Vagina (tissue), 2 donors: ENCODE measurements at regions not wholly inside any gene's neighbourhood (a gene's known extent, or its start where the extent isn't known, plus 50 kb on each side); places are given as distances from the start of the nearest gene placed in this dataset.

Source experiments
- DNase-seq, 2 donors: peaks; one replicate each; pipeline ENCODE4 v3.0.0-alpha.2; 2017; ENCODE audit errors: extremely low spot score in 2 of 2
- H3K27ac ChIP-seq: fragments of 200-600 bp; sonication (generic); one replicate; pipeline ENCODE4 v1.5.1; 2019
- H3K27me3 ChIP-seq: fragments of 200-600 bp; sonication (generic); one replicate; pipeline ENCODE4 v1.5.1; 2019
- H3K36me3 ChIP-seq, 2 donors: fragments of 200-600 bp; sonication (generic); one replicate each; pipeline ENCODE4 v1.5.1; 2017 to 2019
- H3K4me1 ChIP-seq: fragments of 200-600 bp; sonication (generic); one replicate; pipeline ENCODE4 v1.5.1; 2019
- H3K4me3 ChIP-seq, 2 donors: fragments of 200-600 bp; sonication (generic); 1 replicate in 1 of 2; 2 replicates in 1 of 2; pipeline ENCODE4 v1.5.1; 2016 to 2019
- H3K9me3 ChIP-seq: fragments of 200-600 bp; sonication (generic); one replicate; pipeline ENCODE4 v1.5.1; 2019
- CTCF ChIP-seq, 3 experiments: fragments of 450-650 bp in 2 of 3; fragments of 200-600 bp in 1 of 3; sonication (generic) in 1 of 3; IDR thresholded peaks; one replicate each; pipeline ENCODE4 v1.5.1; 2017 to 2019; ENCODE audit warnings: antibody characterized with exemption in 3 of 3, mild to moderate bottlenecking in 2 of 3, moderate library complexity in 2 of 3
- POLR2A ChIP-seq, 2 donors: fragments of 450-650 bp; IDR thresholded peaks; one replicate each; pipeline ENCODE4 v1.6.1; 2017; ENCODE audit warnings: antibody characterized with exemption in 2 of 2, mild to moderate bottlenecking in 2 of 2, moderate library complexity in 2 of 2
- POLR2AphosphoS5 ChIP-seq, 2 donors: sonication (generic); formaldehyde crosslinking; IDR thresholded peaks; one replicate each; pipeline ENCODE4 v1.9.0; 2017; ENCODE audit warnings: antibody characterized with exemption in 2 of 2, mild to moderate bottlenecking in 2 of 2, low read depth in 1 of 2; ENCODE audit not compliant: insufficient read depth in 1 of 2
- intact Hi-C: fragments of 100-400 bp; cut with DNase I; formaldehyde crosslinking; loops from one replicate; pipeline ENCODE4 v1.15.1; 2023

- H3K36me3 ChIP-seq, result no peaks in the 10 kb centered on the region
- no peak overlapping the region for H3K27ac ChIP-seq
- no peak for TF ChIP-seq CTCF (IDR thresholded peaks at IDR 0.05)
- TF ChIP-seq POLR2A (IDR thresholded peaks at IDR 0.05), result no peak
- no peak for TF ChIP-seq POLR2AphosphoS5 (IDR thresholded peaks at IDR 0.05; ENCODE audit: insufficient read depth in 1 of 2, low read depth in 1 of 2)
- no peak for DNase-seq
- no peaks in the 10 kb centered on the region for H3K27me3 ChIP-seq
- no peak overlapping the region for H3K4me3 ChIP-seq
- H3K9me3 ChIP-seq, result no peaks in the 10 kb centered on the region
- intact Hi-C loops, result no loop called here
- H3K4me1 ChIP-seq, result no peaks in the 10 kb centered on the region
Measured at GRCh38 chr11:80146232-80146631, 705.4 kb upstream of the TENM4 start.

- Histone ChIP-seq H3K36me3 (no peaks in the 10 kb centered on the region), H3K27me3 (no peaks in the 10 kb centered on the region), H3K9me3 (no peaks in the 10 kb centered on the region), H3K4me1 (no peaks in the 10 kb centered on the region), H3K4me3 (no peak overlapping the region), H3K27ac (no peak overlapping the region)
- no peak for DNase-seq
- no peak for TF ChIP-seq CTCF (IDR thresholded peaks at IDR 0.05)
- TF ChIP-seq POLR2AphosphoS5 (IDR thresholded peaks at IDR 0.05; ENCODE audit: insufficient read depth in 1 of 2, low read depth in 1 of 2), result no peak
- no peak for TF ChIP-seq POLR2A (IDR thresholded peaks at IDR 0.05)
- intact Hi-C loops, result no loop called here
Measured at GRCh38 chr11:80144897-80145594, 704.2 kb upstream of the TENM4 start.

GRCh38 chr11:80136991-80137390 lies 696.2 kb upstream of the TENM4 start:
- H3K4me3 ChIP-seq, result no peak overlapping the region
- no peak for DNase-seq
- H3K27me3 ChIP-seq, result no peaks in the 10 kb centered on the region
- no peaks in the 10 kb centered on the region for H3K4me1 ChIP-seq
- no peaks in the 10 kb centered on the region for H3K36me3 ChIP-seq
- no peaks in the 10 kb centered on the region for H3K9me3 ChIP-seq
- H3K27ac ChIP-seq, result no peak overlapping the region
- intact Hi-C loops, result no loop called here
- TF ChIP-seq CTCF (IDR thresholded peaks at IDR 0.05) (no peak), POLR2A (IDR thresholded peaks at IDR 0.05) (no peak), POLR2AphosphoS5 (IDR thresholded peaks at IDR 0.05; ENCODE audit: insufficient read depth in 1 of 2, low read depth in 1 of 2) (no peak)

- no peaks in the 10 kb centered on the region for H3K9me3 ChIP-seq
- no peaks in the 10 kb centered on the region for H3K4me1 ChIP-seq
- no peak for DNase-seq
- H3K27me3 ChIP-seq, result no peaks in the 10 kb centered on the region
- no peak overlapping the region for H3K27ac ChIP-seq
- H3K36me3 ChIP-seq, result no peaks in the 10 kb centered on the region
- TF ChIP-seq POLR2A (IDR thresholded peaks at IDR 0.05) (no peak), CTCF (IDR thresholded peaks at IDR 0.05) (no peak), POLR2AphosphoS5 (IDR thresholded peaks at IDR 0.05; ENCODE audit: insufficient read depth in 1 of 2, low read depth in 1 of 2) (no peak)
- H3K4me3 ChIP-seq, result no peak overlapping the region
- intact Hi-C loops, result no loop called here
Measured at GRCh38 chr11:80129396-80129795, 688.6 kb upstream of the TENM4 start.

- Histone ChIP-seq H3K4me3 (no peak overlapping the region), H3K36me3 (no peaks in the 10 kb centered on the region), H3K4me1 (no peaks in the 10 kb centered on the region), H3K9me3 (no peaks in the 10 kb centered on the region), H3K27me3 (no peaks in the 10 kb centered on the region), H3K27ac (no peak overlapping the region)
- intact Hi-C loops, result no loop called here
- no peak for DNase-seq
- TF ChIP-seq POLR2A (IDR thresholded peaks at IDR 0.05), result no peak
- TF ChIP-seq CTCF (IDR thresholded peaks at IDR 0.05), result no peak
- no peak for TF ChIP-seq POLR2AphosphoS5 (IDR thresholded peaks at IDR 0.05; ENCODE audit: insufficient read depth in 1 of 2, low read depth in 1 of 2)
Measured at GRCh38 chr11:80122211-80122610, 681.4 kb upstream of the TENM4 start.
